K562 (cell line): ENCODE measurements at regions not wholly inside any gene's neighbourhood (a gene's known extent, or its start where the extent isn't known, plus 50 kb on each side); places are given as distances from the start of the nearest gene placed in this dataset.

Experiments used
- ATAC-seq: fragments of 200-7000 bp; cut with Tn5 transposase; 3 replicates; pipeline ENCODE4 v1.9.1; 2020; ENCODE audit warnings: moderate library complexity
- BruUV-seq: library from RNA; stranded (reverse); fragments of 400-500 nt; replicated peaks from 2 replicates; lab custom pipeline; 2021; lab: Mats Ljungman, UMichigan
- CTCF ChIA-PET: fragments of 300-600 bp; formaldehyde crosslinking; extraction: SDS; loops from one replicate; lab custom pipeline; 2021; ENCODE audit warnings: low intra/inter-chr PET ratio; lab: Yijun Ruan, JAX
- POLR2A ChIA-PET: fragments of 300-600, 350-650 bp; sonication (Branson Sonifier 250); formaldehyde crosslinking; extraction: SDS; loops from one replicate; lab custom pipeline; 2021; ENCODE audit warnings: antibody characterized with exemption, inconsistent platforms; lab: Yijun Ruan, JAX
- DNase-seq, 4 experiments: peaks; one replicate each; pipeline versions ENCODE4 v3.0.0 to v3.0.0-alpha.2; 2011 to 2018; ENCODE audit warnings: low spot score in 3 of 4, mixed read lengths in 3 of 4; ENCODE audit errors: extremely low read depth in 1 of 4
- FAIRE-seq: peaks from 2 replicates; lab custom pipeline; 2011; peaks lifted over from hg19 to GRCh38; lab: Jason Lieb, UNC
- H2AFZ ChIP-seq: 2 replicates; pipeline ENCODE4 v1.6.0; 2011; ENCODE audit warnings: low read depth, low read length, control low read depth, inconsistent platforms
- H3K27ac ChIP-seq: fragments of 200-600 bp; 3 replicates; pipeline ENCODE4 v1.8.0; 2011; ENCODE audit warnings: low read depth, mild to moderate bottlenecking, control low read depth, inconsistent platforms, low read length, moderate library complexity, mixed read lengths; ENCODE audit errors: extremely low read depth
- H3K27me3 ChIP-seq, 2 experiments: fragments of 300-600 bp in 1 of 2; 2 replicates in 1 of 2; 3 replicates in 1 of 2; pipeline versions ENCODE4 v1.6.0 to v1.8.0; 2011; ENCODE audit warnings: inconsistent platforms in 2 of 2, low read length in 2 of 2, mild to moderate bottlenecking in 1 of 2, mixed read lengths in 1 of 2, moderate library complexity in 1 of 2; ENCODE audit not compliant: control insufficient read depth in 2 of 2, insufficient read depth in 2 of 2
- H3K36me3 ChIP-seq: fragments of 300-600 bp; 3 replicates; pipeline ENCODE4 v1.8.0; 2011; ENCODE audit warnings: mild to moderate bottlenecking, low read length, inconsistent platforms; ENCODE audit not compliant: control insufficient read depth, insufficient read depth
- H3K4me1 ChIP-seq, 2 experiments: fragments of 200-600 bp in 1 of 2; replicated peaks in 1 of 2; 2 replicates in 1 of 2; 3 replicates in 1 of 2; pipeline versions ENCODE4 v1.5.1 to v1.8.0; 2011; ENCODE audit warnings: inconsistent platforms in 2 of 2, low read length in 2 of 2, mild to moderate bottlenecking in 1 of 2, mixed read lengths in 1 of 2, moderate library complexity in 1 of 2; ENCODE audit not compliant: control insufficient read depth in 2 of 2, insufficient read depth in 2 of 2
- H3K4me2 ChIP-seq: 2 replicates; pipeline ENCODE4 v1.6.1; 2011; ENCODE audit warnings: low read length, control low read depth, inconsistent platforms, mixed read lengths; ENCODE audit not compliant: insufficient read depth
- H3K4me3 ChIP-seq: fragments of 200-600 bp; sonication (generic), shearing (Covaris generic); 2 replicates; pipeline ENCODE4 v1.5.1; 2016; ENCODE audit warnings: control low read depth, inconsistent platforms
- H3K79me2 ChIP-seq: fragments of 200-600 bp; 3 replicates; pipeline ENCODE4 v1.8.0; 2011; ENCODE audit warnings: low read length, inconsistent platforms; ENCODE audit not compliant: control insufficient read depth, insufficient read depth
- H3K9ac ChIP-seq, 2 experiments: 2 replicates each; pipeline versions ENCODE4 v1.6.0 to v1.6.1; 2011; ENCODE audit warnings: low read depth in 2 of 2, low read length in 2 of 2, control low read depth in 1 of 2, inconsistent platforms in 1 of 2, mild to moderate bottlenecking in 1 of 2, mixed read lengths in 1 of 2; ENCODE audit not compliant: insufficient read depth in 1 of 2
- H3K9me1 ChIP-seq: one replicate; pipeline ENCODE4 v1.6.0; 2011; ENCODE audit warnings: inconsistent platforms, mild to moderate bottlenecking, low read length, moderate library complexity; ENCODE audit not compliant: control insufficient read depth, insufficient read depth
- H3K9me3 ChIP-seq: replicated peaks from 2 replicates; pipeline ENCODE4 v1.5.1; 2011; ENCODE audit warnings: low read depth, low read length, inconsistent platforms; ENCODE audit not compliant: control insufficient read depth, insufficient read depth
- H4K20me1 ChIP-seq: replicated peaks from 2 replicates; pipeline ENCODE4 v1.6.1; 2011; ENCODE audit warnings: low read length, inconsistent platforms, mixed read lengths; ENCODE audit not compliant: control insufficient read depth, insufficient read depth
- RBM25 ChIP-seq: fragments of 200-400 bp; formaldehyde crosslinking; IDR thresholded peaks from 2 replicates; pipeline ENCODE4 v1.6.1; 2018; ENCODE audit warnings: low read length, low read depth, moderate library complexity; ENCODE audit not compliant: severe bottlenecking
- SMARCA5 ChIP-seq: fragments of 450-650 bp; IDR thresholded peaks from 2 replicates; pipeline ENCODE4 v1.6.1; 2016
- TRIM28 ChIP-seq: fragments of 450-650 bp; IDR thresholded peaks from 2 replicates; pipeline ENCODE4 v1.6.1; 2017
- ZFPM2 ChIP-seq: fragments of 250-450 bp; sonication (Bioruptor Pico); IDR thresholded peaks from 2 replicates; pipeline ENCODE4 v1.5.1; 2022; ENCODE audit warnings: mild to moderate bottlenecking
- WGBS: fragments of 100-300 bp; shearing (Covaris generic); methylation state at CpG from one replicate; pipeline ENCODE4 v1.1.6; 2016; ENCODE audit warnings: low coverage, mixed read lengths; ENCODE audit not compliant: insufficient coverage; ENCODE audit errors: missing lambda C conversion rate; 5-methylcytosine and 5-hydroxymethylcytosine counted together
- in situ Hi-C: fragments of 300-500 bp; cut with MboI; formaldehyde crosslinking; loops from 4 replicates; pipeline ENCODE4 v1.15.0; 2018; ENCODE audit warnings: inconsistent platforms, mixed read lengths
- intact Hi-C: fragments of 100-400 bp; cut with micrococcal nuclease; formaldehyde crosslinking; loops from 2 replicates; pipeline ENCODE4 v1.14.2; 2022
- TF ChIP-seq, protein P1 (sequence below), 3 experiments: fragments of 200-800 bp in 1 of 3; fragments of 250-450 bp in 1 of 3; fragments of 450-650 bp in 1 of 3; sonication (Bioruptor Pico) in 1 of 3; sonication (Bioruptor generic) in 1 of 3; formaldehyde crosslinking in 1 of 3; IDR thresholded peaks; 2 replicates each; pipeline versions ENCODE4 v1.6.1 to v1.8.0; 2016 to 2022; ENCODE audit warnings: mild to moderate bottlenecking in 2 of 3, missing genetic modification characterization in 2 of 3, missing compliant biosample characterization in 1 of 3, moderate library complexity in 1 of 3
- TF ChIP-seq, protein P2 (sequence below): sonication (generic); formaldehyde crosslinking; IDR thresholded peaks from 2 replicates; pipeline ENCODE4 v1.5.0; 2020; ENCODE audit warnings: missing genetic modification reagents

DNA sequence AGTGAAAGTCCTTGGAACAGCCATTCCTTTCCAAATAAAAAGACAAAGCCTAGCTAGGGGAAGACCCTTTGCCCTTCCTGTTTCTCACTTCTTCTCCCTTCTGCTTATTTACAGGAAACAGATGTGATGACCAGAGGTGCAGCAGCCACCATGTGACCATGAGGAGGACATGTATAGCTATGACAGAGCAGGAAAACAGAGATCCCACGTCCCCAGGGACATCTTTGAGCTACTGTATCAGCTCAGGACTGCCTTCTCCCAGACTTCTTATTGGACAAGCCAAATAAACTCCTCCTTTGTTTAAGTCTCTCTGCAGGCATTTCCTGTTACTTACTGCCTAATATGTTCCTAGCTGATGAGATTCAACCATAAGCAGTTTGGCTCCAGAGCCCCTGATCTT, 133.1 kb upstream of the MLN start:
- Histone ChIP-seq H3K9me1 (no peaks in the 10 kb centered on the region), H3K4me2 (no peak overlapping the region), H3K9me3 (no peaks in the 10 kb centered on the region), H3K4me3 (no peak overlapping the region), H3K9ac (no peak overlapping the region), H3K79me2 (no peaks in the 10 kb centered on the region), H3K4me1 (no peaks in the 10 kb centered on the region), H3K36me3 (no peaks in the 10 kb centered on the region), H2AFZ (no peak overlapping the region), H3K27me3 (peaks cover 74 to 76% of the 10 kb centered on the region in 2 experiments), H3K27ac (no peak overlapping the region), H4K20me1 (0 out of 2 replicates have a peak, but pooled peaks cover 6% of the 10 kb centered on the region)
- CTCF ChIA-PET: no interaction called here
- TF ChIP-seq RBM25 (peak; percentile 79), TRIM28 (no peak), ZFPM2 (CRISPR knock-in tag) (no peak), SMARCA5 (0 out of 2 replicates have a peak, but pooled peaks have one; percentile 37)
- TF ChIP-seq, protein P1, sequence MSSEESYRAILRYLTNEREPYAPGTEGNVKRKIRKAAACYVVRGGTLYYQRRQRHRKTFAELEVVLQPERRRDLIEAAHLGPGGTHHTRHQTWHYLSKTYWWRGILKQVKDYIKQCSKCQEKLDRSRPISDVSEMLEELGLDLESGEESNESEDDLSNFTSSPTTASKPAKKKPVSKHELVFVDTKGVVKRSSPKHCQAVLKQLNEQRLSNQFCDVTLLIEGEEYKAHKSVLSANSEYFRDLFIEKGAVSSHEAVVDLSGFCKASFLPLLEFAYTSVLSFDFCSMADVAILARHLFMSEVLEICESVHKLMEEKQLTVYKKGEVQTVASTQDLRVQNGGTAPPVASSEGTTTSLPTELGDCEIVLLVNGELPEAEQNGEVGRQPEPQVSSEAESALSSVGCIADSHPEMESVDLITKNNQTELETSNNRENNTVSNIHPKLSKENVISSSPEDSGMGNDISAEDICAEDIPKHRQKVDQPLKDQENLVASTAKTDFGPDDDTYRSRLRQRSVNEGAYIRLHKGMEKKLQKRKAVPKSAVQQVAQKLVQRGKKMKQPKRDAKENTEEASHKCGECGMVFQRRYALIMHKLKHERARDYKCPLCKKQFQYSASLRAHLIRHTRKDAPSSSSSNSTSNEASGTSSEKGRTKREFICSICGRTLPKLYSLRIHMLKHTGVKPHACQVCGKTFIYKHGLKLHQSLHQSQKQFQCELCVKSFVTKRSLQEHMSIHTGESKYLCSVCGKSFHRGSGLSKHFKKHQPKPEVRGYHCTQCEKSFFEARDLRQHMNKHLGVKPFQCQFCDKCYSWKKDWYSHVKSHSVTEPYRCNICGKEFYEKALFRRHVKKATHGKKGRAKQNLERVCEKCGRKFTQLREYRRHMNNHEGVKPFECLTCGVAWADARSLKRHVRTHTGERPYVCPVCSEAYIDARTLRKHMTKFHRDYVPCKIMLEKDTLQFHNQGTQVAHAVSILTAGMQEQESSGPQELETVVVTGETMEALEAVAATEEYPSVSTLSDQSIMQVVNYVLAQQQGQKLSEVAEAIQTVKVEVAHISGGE (CRISPR knock-in tag; IDR thresholded peaks at IDR 0.05): no peak
- TF ChIP-seq, protein P2, sequence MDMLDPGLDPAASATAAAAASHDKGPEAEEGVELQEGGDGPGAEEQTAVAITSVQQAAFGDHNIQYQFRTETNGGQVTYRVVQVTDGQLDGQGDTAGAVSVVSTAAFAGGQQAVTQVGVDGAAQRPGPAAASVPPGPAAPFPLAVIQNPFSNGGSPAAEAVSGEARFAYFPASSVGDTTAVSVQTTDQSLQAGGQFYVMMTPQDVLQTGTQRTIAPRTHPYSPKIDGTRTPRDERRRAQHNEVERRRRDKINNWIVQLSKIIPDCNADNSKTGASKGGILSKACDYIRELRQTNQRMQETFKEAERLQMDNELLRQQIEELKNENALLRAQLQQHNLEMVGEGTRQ (CRISPR knock-in tag): 0 out of 2 replicates have a peak, but pooled peaks have one; percentile 9
- in situ Hi-C loops: no loop called here
- 0% methylated on average over 1 of the region's 1 CpG for WGBS
- POLR2A ChIA-PET: interaction anchor here (1.2 kb wide), 1 partner anchor 33 kb away, joined by 4 read pairs; no protein-coding TSS in a partner anchor
- ATAC-seq (no peak; the same call in 2 of the 3 replicates), DNase-seq (no peak), FAIRE-seq (no peak)
- no TSS peak for BruUV-seq
- intact Hi-C loops: no loop called here
